SK-N-SH (cell line): ENCODE measurements at regions not wholly inside any gene's neighbourhood (a gene's known extent, or its start where the extent isn't known, plus 50 kb on each side); places are given as distances from the start of the nearest gene placed in this dataset.

ENCODE experiments used
- CTCF ChIA-PET: fragments of 300-600, 350-600 bp; formaldehyde crosslinking; extraction: SDS; loops from one replicate; lab custom pipeline; 2021; lab: Yijun Ruan, JAX
- POLR2A ChIA-PET: fragments of 350-600 bp; sonication (Branson Sonifier 250); formaldehyde crosslinking; extraction: SDS; loops from one replicate; lab custom pipeline; 2020; ENCODE audit warnings: antibody characterized with exemption, inconsistent platforms; lab: Yijun Ruan, JAX
- DNase-seq: peaks from one replicate; pipeline ENCODE4 v3.0.0; 2012
- H2AFZ ChIP-seq: fragments of 200-600 bp; sonication (generic); 2 replicates; pipeline ENCODE4 v1.8.1; 2016; ENCODE audit warnings: antibody characterized with exemption, mild to moderate bottlenecking, low read depth
- H3F3A ChIP-seq: fragments of 200-600 bp; sonication (generic); replicated peaks from 2 replicates; pipeline ENCODE3; 2016; ENCODE audit warnings: antibody characterized with exemption, mild to moderate bottlenecking; ENCODE audit not compliant: insufficient read depth
- H3K27ac ChIP-seq, 2 experiments: fragments of 200-500 bp in 1 of 2; fragments of 200-600 bp in 1 of 2; sonication (Bioruptor generic) in 1 of 2; sonication (generic), shearing (Covaris generic) in 1 of 2; 2 replicates each; pipeline versions ENCODE4 v1.5.1 to v1.6.1; 2014 to 2016; ENCODE audit warnings: low read depth in 2 of 2, inconsistent platforms in 1 of 2, low read length in 1 of 2, mild to moderate bottlenecking in 1 of 2, mixed read lengths in 1 of 2
- H3K27me3 ChIP-seq: fragments of 200-600 bp; sonication (generic), shearing (Covaris generic); 2 replicates; pipeline ENCODE4 v1.6.1; 2016; ENCODE audit warnings: mixed run types; ENCODE audit not compliant: insufficient read depth
- H3K36me3 ChIP-seq, 2 experiments: fragments of 200-500 bp in 1 of 2; fragments of 200-600 bp in 1 of 2; sonication (Bioruptor generic) in 1 of 2; sonication (generic) in 1 of 2; replicated peaks in 1 of 2; 2 replicates each; pipeline versions ENCODE3 to v1.5.1; 2014 to 2016; ENCODE audit warnings: low read length in 1 of 2, mild to moderate bottlenecking in 1 of 2; ENCODE audit not compliant: insufficient read depth in 2 of 2, control insufficient read depth in 1 of 2
- H3K4me1 ChIP-seq, 2 experiments: fragments of 200-500 bp in 1 of 2; fragments of 200-600 bp in 1 of 2; sonication (Bioruptor generic) in 1 of 2; sonication (generic), shearing (Covaris generic) in 1 of 2; 2 replicates each; pipeline versions ENCODE4 v1.5.1 to v1.6.1; 2014 to 2016; ENCODE audit warnings: low read depth in 1 of 2, low read length in 1 of 2, mixed run types in 1 of 2; ENCODE audit not compliant: insufficient read depth in 2 of 2, control insufficient read depth in 1 of 2
- H3K4me2 ChIP-seq: fragments of 200-600 bp; sonication (generic), shearing (Covaris generic); 2 replicates; pipeline ENCODE4 v1.6.1; 2017; ENCODE audit warnings: mixed run types
- H3K4me3 ChIP-seq, 2 experiments: fragments of 200-500 bp in 1 of 2; fragments of 200-600 bp in 1 of 2; sonication (Bioruptor generic) in 1 of 2; sonication (generic), shearing (Covaris generic) in 1 of 2; 2 replicates each; pipeline versions ENCODE4 v1.5.1 to v1.8.1; 2014 to 2016; ENCODE audit warnings: low read depth in 2 of 2, inconsistent platforms in 1 of 2, low read length in 1 of 2, mild to moderate bottlenecking in 1 of 2, mixed read lengths in 1 of 2, moderate library complexity in 1 of 2
- H3K79me2 ChIP-seq: fragments of 200-600 bp; sonication (generic); 2 replicates; pipeline ENCODE4 v1.8.1; 2017; ENCODE audit warnings: mild to moderate bottlenecking; ENCODE audit not compliant: insufficient read depth
- H3K9ac ChIP-seq: fragments of 200-600 bp; sonication (generic); 2 replicates; pipeline ENCODE4 v1.6.1; 2017; ENCODE audit warnings: mixed run types
- H3K9me2 ChIP-seq: fragments of 200-600 bp; sonication (generic); 2 replicates; pipeline ENCODE4 v1.6.1; 2017; ENCODE audit warnings: mixed run types
- H3K9me3 ChIP-seq: fragments of 200-600 bp; sonication (generic); 2 replicates; pipeline ENCODE4 v1.6.1; 2017; ENCODE audit warnings: mixed run types, mild to moderate bottlenecking, moderate library complexity
- H4K20me1 ChIP-seq: fragments of 200-600 bp; sonication (generic); 2 replicates; pipeline ENCODE4 v1.6.1; 2017; ENCODE audit warnings: mild to moderate bottlenecking, mixed run types; ENCODE audit not compliant: insufficient read depth
- EZH2phosphoT487 ChIP-seq: fragments of 200-600 bp; sonication (generic); IDR thresholded peaks from 2 replicates; pipeline ENCODE4 v1.6.1; 2017; ENCODE audit warnings: low read depth, mixed run types, mild to moderate bottlenecking, antibody characterized with exemption, moderate library complexity, borderline replicate concordance
- FOSL2 ChIP-seq: IDR thresholded peaks from 2 replicates; pipeline ENCODE4 v1.4.0; 2012; ENCODE audit warnings: low read depth, mild to moderate bottlenecking, moderate library complexity, borderline replicate concordance
- FOXJ3 ChIP-seq: sonication (generic); formaldehyde crosslinking; IDR thresholded peaks from 2 replicates; pipeline ENCODE4 v1.5.1; 2020; ENCODE audit warnings: mild to moderate bottlenecking, missing genetic modification reagents
- JUND ChIP-seq: IDR thresholded peaks from 2 replicates; pipeline ENCODE4 v1.4.0; 2012
- MEF2A ChIP-seq: IDR thresholded peaks from 2 replicates; pipeline ENCODE4 v1.4.0; 2012; ENCODE audit warnings: low read depth, borderline replicate concordance
- RAD21 ChIP-seq: IDR thresholded peaks from 2 replicates; pipeline ENCODE4 v1.6.1; 2012; ENCODE audit warnings: mild to moderate bottlenecking, low read length
- RCOR1 ChIP-seq: fragments of 150-350 bp; IDR thresholded peaks from 2 replicates; pipeline ENCODE4 v1.6.1; 2017; ENCODE audit warnings: antibody characterized with exemption, low read length
- RFX5 ChIP-seq: IDR thresholded peaks from 2 replicates; pipeline ENCODE4 v1.6.1; 2012; ENCODE audit warnings: mild to moderate bottlenecking, improper control_type of control experiment, low read length
- SMC3 ChIP-seq: IDR thresholded peaks from 2 replicates; pipeline ENCODE4 v1.6.1; 2012; ENCODE audit warnings: low read depth, low read length, improper control_type of control experiment
- WGBS: methylation state at CpG from one replicate; pipeline ENCODE4 v1.1.6; 2017; ENCODE audit warnings: low lambda C conversion rate; 5-methylcytosine and 5-hydroxymethylcytosine counted together
- TF ChIP-seq, protein P1 (sequence below): IDR thresholded peaks from 2 replicates; pipeline ENCODE4 v1.4.0; 2012; ENCODE audit warnings: low read depth, borderline replicate concordance
- TF ChIP-seq, protein P2 (sequence below): fragments of 150-350 bp; IDR thresholded peaks from 2 replicates; pipeline ENCODE4 v1.6.1; 2016; ENCODE audit warnings: mild to moderate bottlenecking, low read depth, low read length
- TF ChIP-seq, protein P3 (sequence below): IDR thresholded peaks from 2 replicates; pipeline ENCODE4 v1.6.1; 2012; ENCODE audit warnings: mild to moderate bottlenecking, low read depth, low read length, moderate library complexity

DNA sequence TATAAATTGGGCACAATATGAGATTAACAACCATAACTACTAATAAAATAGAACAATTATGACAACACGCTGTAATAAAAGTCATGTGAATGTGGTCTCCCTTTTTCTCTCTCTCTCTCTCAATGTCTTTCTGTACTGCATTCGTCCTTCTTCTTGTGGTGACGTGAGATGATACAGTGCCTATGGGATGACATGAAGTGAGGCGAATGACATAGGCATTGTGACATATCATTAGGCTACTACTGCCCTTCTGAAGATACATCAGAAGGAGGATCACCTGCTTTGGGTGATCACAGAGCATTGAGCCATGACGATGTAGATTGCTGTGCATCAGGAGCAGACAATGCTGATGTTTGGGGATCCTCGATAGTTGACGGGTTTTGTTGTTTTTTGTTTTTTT, 171.6 kb downstream of the HERPUD2 start (continued):
- TF ChIP-seq RAD21 (no peak), EZH2phosphoT487 (no peak), MEF2A (no peak), FOSL2 (no peak), JUND (no peak), FOXJ3 (no peak), RCOR1 (no peak), RFX5 (no peak), SMC3 (no peak)
- TF ChIP-seq, protein P1, sequence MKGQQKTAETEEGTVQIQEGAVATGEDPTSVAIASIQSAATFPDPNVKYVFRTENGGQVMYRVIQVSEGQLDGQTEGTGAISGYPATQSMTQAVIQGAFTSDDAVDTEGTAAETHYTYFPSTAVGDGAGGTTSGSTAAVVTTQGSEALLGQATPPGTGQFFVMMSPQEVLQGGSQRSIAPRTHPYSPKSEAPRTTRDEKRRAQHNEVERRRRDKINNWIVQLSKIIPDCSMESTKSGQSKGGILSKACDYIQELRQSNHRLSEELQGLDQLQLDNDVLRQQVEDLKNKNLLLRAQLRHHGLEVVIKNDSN: no peak
- TF ChIP-seq, protein P2, sequence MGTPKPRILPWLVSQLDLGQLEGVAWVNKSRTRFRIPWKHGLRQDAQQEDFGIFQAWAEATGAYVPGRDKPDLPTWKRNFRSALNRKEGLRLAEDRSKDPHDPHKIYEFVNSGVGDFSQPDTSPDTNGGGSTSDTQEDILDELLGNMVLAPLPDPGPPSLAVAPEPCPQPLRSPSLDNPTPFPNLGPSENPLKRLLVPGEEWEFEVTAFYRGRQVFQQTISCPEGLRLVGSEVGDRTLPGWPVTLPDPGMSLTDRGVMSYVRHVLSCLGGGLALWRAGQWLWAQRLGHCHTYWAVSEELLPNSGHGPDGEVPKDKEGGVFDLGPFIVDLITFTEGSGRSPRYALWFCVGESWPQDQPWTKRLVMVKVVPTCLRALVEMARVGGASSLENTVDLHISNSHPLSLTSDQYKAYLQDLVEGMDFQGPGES: no peak

DNA sequence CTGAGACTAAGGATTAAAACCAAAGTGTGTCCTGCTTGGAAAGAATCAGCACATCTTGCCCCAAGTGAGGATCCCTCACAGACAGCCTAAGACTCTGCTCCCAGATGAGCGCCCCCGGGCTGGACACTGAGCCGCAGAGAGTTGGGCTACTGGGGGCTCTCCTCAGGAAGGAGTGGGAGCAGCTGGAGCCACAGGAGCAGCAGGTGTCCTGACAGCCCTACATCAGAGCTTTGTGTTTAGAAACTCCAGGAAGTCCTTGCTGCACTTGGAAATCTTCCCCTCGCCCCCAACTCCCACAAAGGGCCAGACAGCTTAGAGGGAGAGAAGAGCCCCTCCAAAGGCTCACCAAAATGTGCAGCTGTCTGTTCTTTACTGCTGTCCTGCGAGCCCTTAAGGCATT, 172.2 kb downstream of the HERPUD2 start:
- no peak for DNase-seq
- H4K20me1 ChIP-seq: no peaks in the 10 kb centered on the region
- POLR2A ChIA-PET: no interaction called here
- no peak overlapping the region for H3K27ac ChIP-seq
- no peak overlapping the region for H2AFZ ChIP-seq
- 31% methylated on average over 5 of the region's 5 CpGs for WGBS
- CTCF ChIA-PET: interaction anchor here (1.0 to 15.4 kb wide), 8 partner anchors 10 to 337 kb away, joined by 3 to 294 read pairs (median 12); no protein-coding TSS in a partner anchor
- H3K9ac ChIP-seq: no peak overlapping the region
- H3K27me3 ChIP-seq: peaks cover 12% of the 10 kb centered on the region; the same call in 1 of the 2 replicates
- H3K36me3 ChIP-seq: no peaks in the 10 kb centered on the region
- H3K4me1 ChIP-seq: peaks cover 0 to 14% of the 10 kb centered on the region in 2 experiments; a peak in 2 of 4 replicates
- TF ChIP-seq, protein P3, sequence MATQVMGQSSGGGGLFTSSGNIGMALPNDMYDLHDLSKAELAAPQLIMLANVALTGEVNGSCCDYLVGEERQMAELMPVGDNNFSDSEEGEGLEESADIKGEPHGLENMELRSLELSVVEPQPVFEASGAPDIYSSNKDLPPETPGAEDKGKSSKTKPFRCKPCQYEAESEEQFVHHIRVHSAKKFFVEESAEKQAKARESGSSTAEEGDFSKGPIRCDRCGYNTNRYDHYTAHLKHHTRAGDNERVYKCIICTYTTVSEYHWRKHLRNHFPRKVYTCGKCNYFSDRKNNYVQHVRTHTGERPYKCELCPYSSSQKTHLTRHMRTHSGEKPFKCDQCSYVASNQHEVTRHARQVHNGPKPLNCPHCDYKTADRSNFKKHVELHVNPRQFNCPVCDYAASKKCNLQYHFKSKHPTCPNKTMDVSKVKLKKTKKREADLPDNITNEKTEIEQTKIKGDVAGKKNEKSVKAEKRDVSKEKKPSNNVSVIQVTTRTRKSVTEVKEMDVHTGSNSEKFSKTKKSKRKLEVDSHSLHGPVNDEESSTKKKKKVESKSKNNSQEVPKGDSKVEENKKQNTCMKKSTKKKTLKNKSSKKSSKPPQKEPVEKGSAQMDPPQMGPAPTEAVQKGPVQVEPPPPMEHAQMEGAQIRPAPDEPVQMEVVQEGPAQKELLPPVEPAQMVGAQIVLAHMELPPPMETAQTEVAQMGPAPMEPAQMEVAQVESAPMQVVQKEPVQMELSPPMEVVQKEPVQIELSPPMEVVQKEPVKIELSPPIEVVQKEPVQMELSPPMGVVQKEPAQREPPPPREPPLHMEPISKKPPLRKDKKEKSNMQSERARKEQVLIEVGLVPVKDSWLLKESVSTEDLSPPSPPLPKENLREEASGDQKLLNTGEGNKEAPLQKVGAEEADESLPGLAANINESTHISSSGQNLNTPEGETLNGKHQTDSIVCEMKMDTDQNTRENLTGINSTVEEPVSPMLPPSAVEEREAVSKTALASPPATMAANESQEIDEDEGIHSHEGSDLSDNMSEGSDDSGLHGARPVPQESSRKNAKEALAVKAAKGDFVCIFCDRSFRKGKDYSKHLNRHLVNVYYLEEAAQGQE: no peak
- H3K4me2 ChIP-seq: no peak overlapping the region
- H3F3A ChIP-seq: no peaks in the 10 kb centered on the region
- no peaks in the 10 kb centered on the region for H3K9me2 ChIP-seq
- no peaks in the 10 kb centered on the region for H3K9me3 ChIP-seq
- H3K79me2 ChIP-seq: no peaks in the 10 kb centered on the region
- H3K4me3 ChIP-seq: no peak overlapping the region
